ENCODE measurements at regions not wholly inside any gene's neighbourhood (a gene's known extent, or its start where the extent isn't known, plus 50 kb on each side); places are given as distances from the start of the nearest gene placed in this dataset.

GRCh38 chr3:115520651-115521245, 102.6 kb upstream of the GAP43 start:
- Histone ChIP-seq H3K27me3 (ENCODE audit: low read length) (no peaks in the 10 kb centered on the region), H3K9me2 (replicated peaks; ENCODE audit: insufficient read depth, low read length) (no peaks in the 10 kb centered on the region), H3K9ac (ENCODE audit: low read length) (no peak overlapping the region), H2AFZ (ENCODE audit: low read depth, low read length, severe bottlenecking) (no peak overlapping the region), H3K36me3 (ENCODE audit: low read length) (no peaks in the 10 kb centered on the region), H4K20me1 (ENCODE audit: low read depth, low read length) (no peaks in the 10 kb centered on the region), H3K4me3 (ENCODE audit: insufficient read depth, low read length, poor library complexity, severe bottlenecking) (no peak overlapping the region), H3K9me3 (ENCODE audit: insufficient read depth, low read length) (no peaks in the 10 kb centered on the region), H3K27ac (ENCODE audit: low read depth, low read length) (no peak overlapping the region), H3K79me2 (ENCODE audit: insufficient read depth, low read length) (no peaks in the 10 kb centered on the region), H3F3A (ENCODE audit: insufficient read depth) (no peaks in the 10 kb centered on the region), H3K4me2 (ENCODE audit: low read depth, low read length, poor library complexity, severe bottlenecking) (no peak overlapping the region)
- TF ChIP-seq EZH2phosphoT487 (conservative IDR thresholded peaks at IDR 0.05; ENCODE audit: low read length) = no peak
- no peak for TF ChIP-seq CTCF (IDR thresholded peaks at IDR 0.05; ENCODE audit: insufficient read depth, low read length, poor library complexity, severe bottlenecking)

- Histone ChIP-seq H3K4me3 (ENCODE audit: insufficient read depth, low read length, poor library complexity, severe bottlenecking) (no peak overlapping the region), H3K9me2 (replicated peaks; ENCODE audit: insufficient read depth, low read length) (no peaks in the 10 kb centered on the region), H3K36me3 (ENCODE audit: low read length) (no peaks in the 10 kb centered on the region), H2AFZ (ENCODE audit: low read depth, low read length, severe bottlenecking) (no peak overlapping the region), H4K20me1 (ENCODE audit: low read depth, low read length) (no peaks in the 10 kb centered on the region), H3K4me2 (ENCODE audit: low read depth, low read length, poor library complexity, severe bottlenecking) (no peak overlapping the region), H3K27me3 (ENCODE audit: low read length) (no peaks in the 10 kb centered on the region), H3K27ac (ENCODE audit: low read depth, low read length) (no peak overlapping the region), H3K9ac (ENCODE audit: low read length) (no peak overlapping the region), H3K9me3 (ENCODE audit: insufficient read depth, low read length) (no peaks in the 10 kb centered on the region), H3K79me2 (ENCODE audit: insufficient read depth, low read length) (no peaks in the 10 kb centered on the region), H3F3A (ENCODE audit: insufficient read depth) (no peaks in the 10 kb centered on the region)
- TF ChIP-seq EZH2phosphoT487 (conservative IDR thresholded peaks at IDR 0.05; ENCODE audit: low read length) = no peak
- TF ChIP-seq CTCF (IDR thresholded peaks at IDR 0.05; ENCODE audit: insufficient read depth, low read length, poor library complexity, severe bottlenecking) = no peak
Measured at GRCh38 chr3:115523458-115523857, 99.9 kb upstream of the GAP43 start.

DNA sequence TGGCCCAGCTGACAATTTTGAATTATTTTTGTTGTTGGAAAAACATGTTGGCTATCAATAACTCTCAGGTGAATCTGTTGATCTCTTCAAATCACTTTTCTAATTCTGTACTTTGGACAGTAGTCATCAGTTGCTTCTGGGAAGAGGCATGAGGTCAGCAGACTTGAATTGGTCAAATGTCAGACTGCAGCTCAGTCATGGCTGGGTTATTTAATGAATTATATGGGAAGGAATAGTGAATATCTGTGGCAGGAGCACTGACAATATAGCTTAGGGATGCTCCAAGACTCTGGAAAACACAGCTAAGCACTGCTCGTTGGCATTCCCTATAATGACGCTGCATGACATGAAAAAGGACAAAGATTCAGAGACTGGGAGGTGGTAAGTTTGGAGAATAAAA, 98.8 kb upstream of the GAP43 start:
- H3K4me2 ChIP-seq (ENCODE audit: low read depth, low read length, poor library complexity, severe bottlenecking) = no peak overlapping the region
- no peaks in the 10 kb centered on the region for H4K20me1 ChIP-seq (ENCODE audit: low read depth, low read length)
- no peak overlapping the region for H3K4me3 ChIP-seq (ENCODE audit: insufficient read depth, low read length, poor library complexity, severe bottlenecking)
- H3K36me3 ChIP-seq (ENCODE audit: low read length) = no peaks in the 10 kb centered on the region
- no peaks in the 10 kb centered on the region for H3K9me2 ChIP-seq (replicated peaks; ENCODE audit: insufficient read depth, low read length)
- no peak overlapping the region for H3K27ac ChIP-seq (ENCODE audit: low read depth, low read length)
- no peak overlapping the region for H3K9ac ChIP-seq (ENCODE audit: low read length)
- no peaks in the 10 kb centered on the region for H3F3A ChIP-seq (ENCODE audit: insufficient read depth)
- no peaks in the 10 kb centered on the region for H3K79me2 ChIP-seq (ENCODE audit: insufficient read depth, low read length)
- no peaks in the 10 kb centered on the region for H3K27me3 ChIP-seq (ENCODE audit: low read length)
- no peak overlapping the region for H2AFZ ChIP-seq (ENCODE audit: low read depth, low read length, severe bottlenecking)
- TF ChIP-seq CTCF (IDR thresholded peaks at IDR 0.05; ENCODE audit: insufficient read depth, low read length, poor library complexity, severe bottlenecking) (no peak), EZH2phosphoT487 (conservative IDR thresholded peaks at IDR 0.05; ENCODE audit: low read length) (no peak)
- no peaks in the 10 kb centered on the region for H3K9me3 ChIP-seq (ENCODE audit: insufficient read depth, low read length)

All from SU-DHL-6 (cell line).